NCI-H2081 (cell line): ENCODE measurements at regions not wholly inside any gene's neighbourhood (a gene's known extent, or its start where the extent isn't known, plus 50 kb on each side); places are given as distances from the start of the nearest gene placed in this dataset.

Experiments used
- DNase-seq, 2 experiments: peaks; one replicate each; lab custom pipeline; 2025; lab: John Stamatoyannopoulos, UW

- no peak for DNase-seq
Measured at GRCh38 chr10:88168171-88169036, 305.0 kb downstream of the PTEN start.

GRCh38 chr10:88169037-88169319, 305.6 kb downstream of the PTEN start:
- DNase-seq = no peak

- DNase-seq = no peak
Measured at GRCh38 chr10:88170628-88171027, 307.2 kb downstream of the PTEN start.

GRCh38 chr10:88172159-88172558, 308.7 kb downstream of the PTEN start:
- no peak for DNase-seq

- no peak for DNase-seq
Measured at GRCh38 chr10:88174391-88174790, 311.0 kb downstream of the PTEN start.

GRCh38 chr10:88178758-88179157, 315.3 kb downstream of the PTEN start:
- no peak for DNase-seq

GRCh38 chr10:88179831-88180230, 316.4 kb downstream of the PTEN start:
- DNase-seq = no peak

- DNase-seq = peak in 1 of 2 experiments; percentile 4
Measured at GRCh38 chr10:88181902-88182600, 318.6 kb downstream of the PTEN start.

GRCh38 chr10:88182601-88182930, 319.1 kb downstream of the PTEN start:
- no peak for DNase-seq

GRCh38 chr10:88184543-88185297, 321.3 kb downstream of the PTEN start:
- no peak for DNase-seq

GRCh38 chr10:88185830-88186229, 322.4 kb downstream of the PTEN start:
- no peak for DNase-seq

- DNase-seq = no peak
Measured at GRCh38 chr10:88186335-88186734, 322.9 kb downstream of the PTEN start.

- DNase-seq = no peak
Measured at GRCh38 chr10:88187472-88187871, 324.0 kb downstream of the PTEN start.

- DNase-seq = no peak
Measured at GRCh38 chr10:88190123-88190522, 326.7 kb downstream of the PTEN start.

- no peak for DNase-seq
Measured at GRCh38 chr10:88190540-88191235, 327.3 kb downstream of the PTEN start.

- no peak for DNase-seq
Measured at GRCh38 chr10:88193018-88193417, 329.6 kb downstream of the PTEN start.

- no peak for DNase-seq
Measured at GRCh38 chr10:88194041-88194887, 330.8 kb downstream of the PTEN start.

- DNase-seq = no peak
Measured at GRCh38 chr10:88194961-88195367, 331.5 kb downstream of the PTEN start.

GRCh38 chr10:88195841-88196240, 332.4 kb downstream of the PTEN start:
- DNase-seq = peak in 1 of 2 experiments; percentile 60

- peak in 1 of 2 experiments; percentile 23 for DNase-seq
Measured at GRCh38 chr10:88196291-88196690, 332.9 kb downstream of the PTEN start.

- no peak for DNase-seq
Measured at GRCh38 chr10:88198023-88198422, 334.6 kb downstream of the PTEN start.
